GM12875 (cell line): ENCODE measurements at regions not wholly inside any gene's neighbourhood (a gene's known extent, or its start where the extent isn't known, plus 50 kb on each side); places are given as distances from the start of the nearest gene placed in this dataset.

ENCODE experiments used
- H3K4me3 ChIP-seq: one replicate; pipeline ENCODE4 v1.5.1; 2011; ENCODE audit warnings: low read depth, low read length, control low read depth
- CTCF ChIP-seq: IDR thresholded peaks from 2 replicates; pipeline ENCODE4 v1.5.1; 2011; ENCODE audit warnings: low read depth, mild to moderate bottlenecking, control low read depth, inconsistent platforms, low read length, moderate library complexity, borderline replicate concordance; ENCODE audit not compliant: insufficient read depth

- H3K4me3 ChIP-seq, result no peak overlapping the region
- TF ChIP-seq CTCF, result no peak
Measured at GRCh38 chr5:97906135-97906534, 723.1 kb upstream of the RIOK2 start.

GRCh38 chr5:97907646-97908400 is 724.8 kb upstream of the RIOK2 start:
- H3K4me3 ChIP-seq, result no peak overlapping the region
- no peak for TF ChIP-seq CTCF

GRCh38 chr5:97909541-97909940 is 726.5 kb upstream of the RIOK2 start:
- no peak overlapping the region for H3K4me3 ChIP-seq
- no peak for TF ChIP-seq CTCF

GRCh38 chr5:97914483-97914882 is 731.4 kb upstream of the RIOK2 start:
- TF ChIP-seq CTCF, result no peak
- H3K4me3 ChIP-seq, result no peak overlapping the region

GRCh38 chr5:97915106-97915505 is 732.1 kb upstream of the RIOK2 start:
- no peak overlapping the region for H3K4me3 ChIP-seq
- TF ChIP-seq CTCF, result no peak

- TF ChIP-seq CTCF, result no peak
- H3K4me3 ChIP-seq, result no peak overlapping the region
Measured at GRCh38 chr5:97918057-97918456, 735.0 kb upstream of the RIOK2 start.

- no peak overlapping the region for H3K4me3 ChIP-seq
- no peak for TF ChIP-seq CTCF
Measured at GRCh38 chr5:97918620-97919019, 735.6 kb upstream of the RIOK2 start.
